A673 (cell line): ENCODE measurements at regions not wholly inside any gene's neighbourhood (a gene's known extent, or its start where the extent isn't known, plus 50 kb on each side); places are given as distances from the start of the nearest gene placed in this dataset.

Experiments
- BruUV-seq: library from RNA; stranded (reverse); fragments of 400-500 nt; replicated peaks from 2 replicates; lab custom pipeline; 2021; lab: Mats Ljungman, UMichigan
- CTCF ChIA-PET: fragments of 300-600 bp; sonication (Branson Sonifier 250); formaldehyde crosslinking; loops from one replicate; lab custom pipeline; 2022; ENCODE audit warnings: antibody characterized with exemption; lab: Charles Lee
- POLR2A ChIA-PET: fragments of 300-600 bp; sonication (Branson Sonifier 250); formaldehyde crosslinking; loops from one replicate; lab custom pipeline; 2022; ENCODE audit warnings: antibody characterized with exemption; ENCODE audit not compliant: low non-redundant PET; lab: Charles Lee
- DNase-seq: peaks from one replicate; pipeline ENCODE4 v3.0.0-alpha.2; 2015; ENCODE audit warnings: low spot score
- H3K27ac ChIP-seq: fragments of 200-600 bp; sonication (generic); 2 replicates; pipeline ENCODE4 v1.5.1; 2016; ENCODE audit warnings: mixed run types, low read depth, mild to moderate bottlenecking, mixed read lengths, antibody characterized with exemption, low read length; ENCODE audit not compliant: poor library complexity, severe bottlenecking
- H3K27me3 ChIP-seq: fragments of 200-600 bp; sonication (generic); replicated peaks from 2 replicates; pipeline ENCODE4 v1.6.1; 2017; ENCODE audit warnings: mixed run types, low read depth, mild to moderate bottlenecking, mixed read lengths, antibody characterized with exemption, low read length; ENCODE audit not compliant: insufficient read depth, poor library complexity
- H3K36me3 ChIP-seq: fragments of 200-600 bp; sonication (generic); 2 replicates; pipeline ENCODE4 v1.6.1; 2016; ENCODE audit warnings: mixed run types, mild to moderate bottlenecking, mixed read lengths, antibody characterized with exemption, low read length; ENCODE audit not compliant: insufficient read depth, poor library complexity, severe bottlenecking
- H3K4me1 ChIP-seq: fragments of 200-600 bp; sonication (generic); 2 replicates; pipeline ENCODE4 v1.6.1; 2017; ENCODE audit warnings: mixed run types, mild to moderate bottlenecking, mixed read lengths, antibody characterized with exemption, low read length; ENCODE audit not compliant: insufficient read depth, poor library complexity, severe bottlenecking
- H3K4me3 ChIP-seq: fragments of 200-600 bp; sonication (generic); 2 replicates; pipeline ENCODE4 v1.5.1; 2016; ENCODE audit warnings: low read depth, mixed run types, mild to moderate bottlenecking, mixed read lengths, low read length; ENCODE audit not compliant: poor library complexity, severe bottlenecking
- H3K9me3 ChIP-seq: fragments of 200-600 bp; sonication (generic); 2 replicates; pipeline ENCODE4 v1.6.1; 2016; ENCODE audit warnings: mixed run types, low read depth, mild to moderate bottlenecking, mixed read lengths, antibody characterized with exemption, low read length; ENCODE audit not compliant: poor library complexity, severe bottlenecking
- CTCF ChIP-seq: fragments of 300-800, 200-600 bp; sonication (generic); conservative IDR thresholded peaks from 2 replicates; pipeline ENCODE4 v1.5.1; 2017; ENCODE audit warnings: low read depth, mild to moderate bottlenecking, antibody characterized with exemption, low read length, moderate library complexity, mixed read lengths
- EZH2 ChIP-seq: fragments of 200-600 bp; sonication (generic); IDR thresholded peaks from 2 replicates; pipeline ENCODE4 v1.6.1; 2017; ENCODE audit warnings: borderline replicate concordance, low read depth, mild to moderate bottlenecking, mixed read lengths, antibody characterized with exemption, low read length; ENCODE audit not compliant: poor library complexity, severe bottlenecking
- intact Hi-C: fragments of 100-400 bp; cut with micrococcal nuclease; formaldehyde crosslinking; loops from one replicate; pipeline ENCODE4 v1.10.0; 2022; ENCODE audit not compliant: unreplicated experiment

- DNase-seq = peak; percentile 77
- POLR2A ChIA-PET = interaction anchor here (0.6 kb wide), 1 partner anchor 333 kb away, joined by 3 read pairs; no protein-coding TSS in a partner anchor
- CTCF ChIA-PET = interaction anchor here (0.6 kb wide), 1 partner anchor 42 kb away, joined by 4 read pairs; no protein-coding TSS in a partner anchor
- H3K9me3 ChIP-seq = no peaks in the 10 kb centered on the region
- no TSS peak for BruUV-seq
- no peak overlapping the region for H3K4me3 ChIP-seq
- H3K27ac ChIP-seq = peak overlapping the region; percentile 86
- no peaks in the 10 kb centered on the region for H3K27me3 ChIP-seq
- peaks cover 63% of the 10 kb centered on the region for H3K4me1 ChIP-seq
- H3K36me3 ChIP-seq = no peaks in the 10 kb centered on the region
- intact Hi-C loops = loop anchor here (5.0 kb wide), 1 partner anchor 325 kb away; the partner anchor contains the start of gene PHLDA1
- no peak for TF ChIP-seq EZH2
- no peak for TF ChIP-seq CTCF
Observed at GRCh38 chr12:75706786-75707605, 195.6 kb upstream of the KRR1 start.

DNA sequence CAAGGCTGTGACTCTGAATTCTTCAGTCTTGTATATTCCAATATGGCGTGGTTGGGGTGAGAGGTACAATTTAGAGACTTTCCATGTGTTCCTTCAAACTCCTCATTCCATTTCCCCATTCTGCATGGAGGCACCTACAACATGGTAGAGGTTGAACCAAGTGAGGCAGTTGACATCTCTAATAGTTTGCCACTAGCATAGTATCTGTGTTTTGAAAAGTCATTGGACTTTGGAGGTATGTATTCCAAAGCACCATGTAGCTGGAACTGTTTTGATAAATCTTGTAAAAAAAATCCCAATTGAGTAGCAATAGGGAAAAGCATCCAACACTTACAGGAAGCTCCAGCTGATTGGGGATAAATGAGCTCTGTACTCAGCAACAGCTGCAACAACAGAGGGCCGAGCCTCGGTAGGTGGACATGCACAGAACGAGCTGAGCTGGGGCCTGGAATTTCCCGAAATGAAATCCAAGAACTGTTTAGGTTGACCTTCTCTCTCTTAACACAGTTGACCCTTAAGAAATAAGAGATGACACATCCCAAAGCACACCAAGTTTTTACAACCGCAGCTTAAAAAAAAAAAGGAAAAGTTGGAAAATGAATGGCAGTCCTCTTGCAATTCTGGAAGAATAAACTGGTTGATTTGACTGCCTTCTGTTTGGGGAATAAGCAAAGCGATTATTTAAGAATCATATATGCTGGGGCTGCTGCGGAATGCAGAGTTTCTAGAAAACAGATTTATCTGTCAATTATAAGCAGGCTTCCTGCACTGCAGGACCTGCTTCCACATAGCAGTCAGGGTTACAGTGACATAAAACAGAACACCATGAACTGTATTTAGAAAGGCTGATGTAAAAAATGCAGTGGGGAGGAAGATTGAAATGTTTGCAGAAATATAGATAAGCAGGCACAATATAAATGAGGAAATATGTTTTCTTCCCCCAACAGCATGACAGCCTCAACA is 194.6 kb upstream of the KRR1 start:
- POLR2A ChIA-PET = interaction anchor here (0.6 kb wide), 1 partner anchor 334 kb away, joined by 3 read pairs; no protein-coding TSS in a partner anchor
- peak; percentile 68 for DNase-seq
- Histone ChIP-seq H3K4me3 (no peak overlapping the region), H3K27me3 (no peaks in the 10 kb centered on the region), H3K36me3 (no peaks in the 10 kb centered on the region), H3K27ac (peak overlapping the region; percentile 86), H3K9me3 (no peaks in the 10 kb centered on the region), H3K4me1 (peaks cover 63% of the 10 kb centered on the region)
- BruUV-seq = no TSS peak
- intact Hi-C loops = loop anchor here (5.0 kb wide), 1 partner anchor 326 kb away; the partner anchor contains the start of gene PHLDA1
- CTCF ChIA-PET = interaction anchor here (0.6 kb wide), 1 partner anchor 315 kb away, joined by 3 read pairs; no protein-coding TSS in a partner anchor
- TF ChIP-seq EZH2 (no peak), CTCF (no peak)

- intact Hi-C loops = loop anchor here (5.0 kb wide), 1 partner anchor 328 kb away; the partner anchor contains the start of gene PHLDA1
- H3K4me1 ChIP-seq = peaks cover 52% of the 10 kb centered on the region
- no TSS peak for BruUV-seq
Observed at GRCh38 chr12:75704664-75705063, 193.3 kb upstream of the KRR1 start.

More at GRCh38 chr12:75704664-75705063, 193.3 kb upstream of the KRR1 start:
- no peaks in the 10 kb centered on the region for H3K27me3 ChIP-seq
- peak overlapping the region; percentile 86 for H3K27ac ChIP-seq
- no peak for TF ChIP-seq EZH2
- TF ChIP-seq CTCF = no peak
- H3K4me3 ChIP-seq = no peak overlapping the region
- H3K9me3 ChIP-seq = no peaks in the 10 kb centered on the region
- DNase-seq = no peak
- H3K36me3 ChIP-seq = no peaks in the 10 kb centered on the region
- POLR2A ChIA-PET = no interaction called here
- CTCF ChIA-PET = no interaction called here
